GM12878 (cell line): ENCODE measurements at regions not wholly inside any gene's neighbourhood (a gene's known extent, or its start where the extent isn't known, plus 50 kb on each side); places are given as distances from the start of the nearest gene placed in this dataset.

Source experiments
- CREM ChIP-seq: IDR thresholded peaks from 2 replicates; pipeline ENCODE4 v1.6.1; 2014; ENCODE audit warnings: antibody characterized with exemption, low read depth
- CTCF ChIP-seq, 3 experiments: IDR thresholded peaks in 2 of 3; conservative IDR thresholded peaks in 1 of 3; 2 replicates each; pipeline ENCODE4 v1.5.1; 2011; ENCODE audit warnings: low read depth in 3 of 3, low read length in 3 of 3, mild to moderate bottlenecking in 3 of 3, control low read depth in 2 of 3, moderate library complexity in 2 of 3, inconsistent platforms in 1 of 3, mixed read lengths in 1 of 3; ENCODE audit not compliant: control insufficient read depth in 2 of 3, insufficient read depth in 1 of 3; ENCODE audit errors: extremely low read depth in 1 of 3
- E2F8 ChIP-seq: fragments of 450-650 bp; IDR thresholded peaks from 2 replicates; pipeline ENCODE4 v1.6.1; 2018; ENCODE audit warnings: mild to moderate bottlenecking, low read depth, moderate library complexity; ENCODE audit not compliant: partially characterized antibody
- EED ChIP-seq: sonication (generic); IDR thresholded peaks from 2 replicates; pipeline ENCODE4 v1.6.1; 2016; ENCODE audit warnings: antibody characterized with exemption, low read depth
- EZH2 ChIP-seq: IDR thresholded peaks from 2 replicates; pipeline ENCODE4 v1.6.1; 2012; ENCODE audit warnings: low read depth, mild to moderate bottlenecking, control low read depth, inconsistent platforms, low read length, borderline replicate concordance; ENCODE audit not compliant: control insufficient read depth
- MEF2A ChIP-seq: IDR thresholded peaks from 2 replicates; pipeline ENCODE4 v1.6.1; 2011; ENCODE audit warnings: low read depth, mild to moderate bottlenecking, low read length, moderate library complexity; ENCODE audit not compliant: insufficient read depth
- POLR2A ChIP-seq: IDR thresholded peaks from 2 replicates; pipeline ENCODE4 v1.6.1; 2011; ENCODE audit warnings: low read depth, mild to moderate bottlenecking, low read length
- POLR2AphosphoS5 ChIP-seq: IDR thresholded peaks from 2 replicates; pipeline ENCODE4 v1.6.1; 2011; ENCODE audit warnings: mild to moderate bottlenecking, low read length, inconsistent platforms
- RCOR1 ChIP-seq: conservative IDR thresholded peaks from 2 replicates; pipeline ENCODE4 v1.6.1; 2012; ENCODE audit warnings: low read depth, low read length, improper control_type of control experiment
- TCF12 ChIP-seq: IDR thresholded peaks from 2 replicates; pipeline ENCODE4 v1.6.1; 2011; ENCODE audit warnings: low read depth, mild to moderate bottlenecking, low read length
- TCF7 ChIP-seq: IDR thresholded peaks from 2 replicates; pipeline ENCODE4 v1.6.1; 2014; ENCODE audit warnings: antibody characterized with exemption, borderline replicate concordance
- YBX1 ChIP-seq: fragments of 450-650 bp; IDR thresholded peaks from 2 replicates; pipeline ENCODE4 v1.6.1; 2016; ENCODE audit warnings: antibody characterized with exemption
- YY1 ChIP-seq: IDR thresholded peaks from 2 replicates; pipeline ENCODE4 v1.6.1; 2011; ENCODE audit warnings: low read depth, mild to moderate bottlenecking, low read length

- TF ChIP-seq EZH2 (no peak), YBX1 (no peak), TCF7 (no peak), RCOR1 (no peak), CTCF (IDR thresholded peaks at IDR 0.05 in 2 of 3, conservative IDR thresholded peaks at IDR 0.05 in 1 of 3; ENCODE audit: control insufficient read depth in 2 of 3, extremely low read depth in 1 of 3, insufficient read depth in 1 of 3, low read depth in 3 of 3, low read length in 3 of 3) (no peak), E2F8 (no peak), POLR2A (no peak), MEF2A (no peak), EED (no peak), TCF12 (no peak), CREM (no peak), POLR2AphosphoS5 (no peak), YY1 (no peak)
Observed at GRCh38 chr4:135277980-135278315, 1076.4 kb upstream of the PABPC4L start.
